Cardiac fibroblast (primary cell): ENCODE measurements at regions not wholly inside any gene's neighbourhood (a gene's known extent, or its start where the extent isn't known, plus 50 kb on each side); places are given as distances from the start of the nearest gene placed in this dataset.
"Not testable (repeated sequence)": the region's sequence is repeated elsewhere in the genome, so short reads cannot be mapped to it uniquely, and the experiment has no call there.

Source experiments
- DNase-seq, 2 donors: peaks; one replicate each; pipeline versions ENCODE4 v3.0.0 to v3.0.0-alpha.2; 2010; ENCODE audit warnings: low read depth in 2 of 2
- H3K4me3 ChIP-seq, 2 donors: replicated peaks in 1 of 2; 1 replicate in 1 of 2; 2 replicates in 1 of 2; pipeline ENCODE4 v1.5.1; 2011; ENCODE audit warnings: low read depth in 2 of 2, low read length in 2 of 2, mild to moderate bottlenecking in 2 of 2, moderate library complexity in 1 of 2
- CTCF ChIP-seq: IDR thresholded peaks from one replicate; pipeline ENCODE4 v1.5.1; 2011; ENCODE audit warnings: low read depth, mild to moderate bottlenecking, low read length, inconsistent platforms

GRCh38 chr13:62431852-62432251 is 1016.2 kb upstream of the PCDH20 start:
- no peak for TF ChIP-seq CTCF
- no peak for DNase-seq
- H3K4me3 ChIP-seq, result no peak overlapping the region

GRCh38 chr13:62418872-62419271 is 1003.2 kb upstream of the PCDH20 start:
- no peak overlapping the region for H3K4me3 ChIP-seq
- DNase-seq, result peak; percentile 15 to 22
- TF ChIP-seq CTCF, result no peak

DNA sequence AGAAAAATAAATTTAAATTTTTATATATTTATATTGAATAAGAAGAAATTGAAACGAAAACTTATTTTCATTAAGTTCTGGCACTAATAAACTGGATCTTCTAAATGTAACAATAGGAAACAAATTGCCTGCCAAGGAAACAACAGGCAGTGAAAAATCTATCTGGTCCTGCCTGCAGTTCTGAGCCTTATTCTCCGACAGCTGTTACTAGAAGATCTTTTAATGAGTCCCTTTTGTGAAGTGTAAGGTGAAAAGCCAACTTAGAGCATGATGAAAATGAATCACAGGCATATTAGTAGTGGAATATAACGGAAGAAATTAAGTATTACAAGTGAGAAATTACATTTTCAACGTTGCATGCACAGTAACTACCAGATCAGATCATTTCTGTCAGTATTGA is 1002.7 kb upstream of the PCDH20 start:
- no peak for DNase-seq
- TF ChIP-seq CTCF, result no peak
- H3K4me3 ChIP-seq, result no peak overlapping the region

DNA sequence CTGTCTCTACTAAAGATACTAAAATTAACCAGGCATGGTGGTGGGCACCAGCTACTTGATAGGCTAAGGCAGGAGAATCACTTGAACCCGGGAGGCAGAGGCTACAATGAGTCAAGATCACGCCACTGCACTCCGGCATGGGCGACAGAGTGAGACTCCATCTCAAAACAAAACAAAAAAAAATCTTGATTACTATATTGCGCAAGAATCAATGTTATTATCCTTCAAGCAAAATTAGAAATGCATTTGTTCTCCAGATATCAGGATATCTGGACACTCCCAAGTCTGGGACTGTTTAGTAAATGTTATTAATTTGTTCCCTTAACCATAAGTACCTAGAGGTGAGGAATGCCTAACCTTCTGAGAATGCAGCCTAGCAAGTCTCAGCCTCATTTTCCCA is 992.2 kb upstream of the PCDH20 start:
- H3K4me3 ChIP-seq, result no peak overlapping the region
- no peak for DNase-seq
- no peak for TF ChIP-seq CTCF

DNA sequence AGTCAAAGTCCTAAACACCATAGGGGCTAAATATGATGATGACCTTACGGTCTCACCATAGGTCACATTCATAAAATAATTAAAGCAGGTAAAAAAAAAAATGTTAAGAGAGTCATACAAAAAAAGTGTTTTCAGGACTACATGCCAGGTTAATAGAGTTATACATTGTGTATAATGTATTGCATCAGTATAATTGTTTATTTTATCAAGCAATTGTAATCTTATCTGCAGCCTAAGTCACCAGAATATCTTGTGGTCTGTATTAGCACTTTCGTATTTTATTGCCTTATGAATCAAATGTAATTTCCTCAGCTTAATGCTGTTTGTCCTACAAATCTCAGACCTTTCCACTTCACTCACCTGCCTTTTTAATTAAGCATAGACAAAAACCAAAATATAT is 972.9 kb upstream of the PCDH20 start:
- DNase-seq, result no peak
- no peak for TF ChIP-seq CTCF
- H3K4me3 ChIP-seq, result no peak overlapping the region

DNA sequence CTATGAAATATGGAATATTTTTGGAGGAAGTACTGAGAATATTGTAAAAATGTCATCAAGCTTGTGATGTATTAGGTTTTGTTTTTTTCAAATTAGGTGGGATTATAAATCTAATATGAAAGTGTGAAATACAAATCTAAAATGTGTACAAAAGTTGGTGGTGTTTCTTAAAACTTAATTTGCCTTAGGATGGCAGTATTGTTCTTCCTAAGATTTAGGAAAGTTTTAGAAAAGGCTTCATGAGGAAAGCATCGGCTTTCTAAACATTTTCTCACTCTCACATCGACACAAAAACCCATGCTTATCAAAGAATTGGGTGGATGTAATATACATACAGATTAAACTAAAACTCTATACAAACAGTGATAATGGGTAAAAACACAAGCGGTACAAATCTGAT is 972.0 kb upstream of the PCDH20 start:
- no peak overlapping the region for H3K4me3 ChIP-seq
- DNase-seq, result peak in 1 of 2 donors; percentile 1
- no peak for TF ChIP-seq CTCF

GRCh38 chr13:62379241-62379640 is 963.6 kb upstream of the PCDH20 start:
- DNase-seq, H3K4me3 ChIP-seq: not testable (repeated sequence)

DNA sequence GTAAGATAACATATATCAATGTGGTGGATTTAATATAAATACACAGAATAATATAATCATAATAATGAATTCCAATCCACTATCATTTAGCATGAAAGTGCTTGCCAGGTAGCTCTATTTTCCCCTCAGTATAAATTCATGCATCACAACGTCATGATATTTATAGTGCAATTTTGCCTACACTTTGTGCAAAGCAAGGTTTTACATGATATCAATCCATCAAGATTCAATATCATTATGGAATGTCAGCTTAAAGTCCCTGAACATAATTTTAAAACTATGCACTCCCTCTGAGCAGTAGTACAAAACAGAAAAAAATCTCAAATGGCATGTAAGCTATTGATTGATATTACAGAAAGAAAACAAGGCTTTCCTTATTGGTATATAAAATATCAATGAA is 962.2 kb upstream of the PCDH20 start:
- no peak overlapping the region for H3K4me3 ChIP-seq
- DNase-seq, result no peak
- TF ChIP-seq CTCF, result no peak
